Kidney capillary endothelial cell (primary cell): ENCODE measurements at regions not wholly inside any gene's neighbourhood (a gene's known extent, or its start where the extent isn't known, plus 50 kb on each side); places are given as distances from the start of the nearest gene placed in this dataset.
"Not testable (repeated sequence)": the region's sequence is repeated elsewhere in the genome, so short reads cannot be mapped to it uniquely, and the experiment has no call there.

Source experiments
- DNase-seq: peaks from one replicate; pipeline ENCODE4 v3.0.0-alpha.2; 2018; ENCODE audit warnings: low spot score

DNA sequence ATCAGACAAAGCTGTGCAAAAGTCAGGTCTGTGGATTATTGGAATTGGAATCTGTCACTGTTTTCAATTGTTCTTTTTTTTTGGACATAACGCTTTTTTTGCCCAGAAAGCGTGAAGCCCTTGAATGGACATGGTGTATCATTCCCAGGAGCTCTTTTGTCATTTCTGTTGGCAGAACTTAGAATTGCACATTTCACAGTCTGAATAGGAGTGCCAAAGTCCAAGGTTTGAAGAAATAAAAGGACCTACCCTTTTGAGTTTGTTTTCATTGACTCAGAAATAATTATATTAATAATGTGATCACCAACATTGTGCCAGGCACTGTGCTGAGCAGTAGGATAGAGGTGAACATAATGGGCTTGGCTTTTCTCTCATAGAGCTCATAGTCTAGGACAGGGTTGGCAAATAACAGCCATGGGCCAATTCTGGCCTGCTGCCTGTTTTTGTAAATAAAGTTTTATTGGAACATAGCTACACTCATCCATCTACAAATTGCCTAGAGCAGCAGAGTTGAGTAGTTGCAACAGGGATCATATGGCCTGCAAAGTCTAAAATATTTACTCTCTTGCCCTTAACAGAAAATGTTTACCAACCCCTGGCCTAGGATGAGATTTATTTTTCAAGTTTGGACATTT, 62.6 kb upstream of the ATXN1 start:
- DNase-seq: no peak

DNA sequence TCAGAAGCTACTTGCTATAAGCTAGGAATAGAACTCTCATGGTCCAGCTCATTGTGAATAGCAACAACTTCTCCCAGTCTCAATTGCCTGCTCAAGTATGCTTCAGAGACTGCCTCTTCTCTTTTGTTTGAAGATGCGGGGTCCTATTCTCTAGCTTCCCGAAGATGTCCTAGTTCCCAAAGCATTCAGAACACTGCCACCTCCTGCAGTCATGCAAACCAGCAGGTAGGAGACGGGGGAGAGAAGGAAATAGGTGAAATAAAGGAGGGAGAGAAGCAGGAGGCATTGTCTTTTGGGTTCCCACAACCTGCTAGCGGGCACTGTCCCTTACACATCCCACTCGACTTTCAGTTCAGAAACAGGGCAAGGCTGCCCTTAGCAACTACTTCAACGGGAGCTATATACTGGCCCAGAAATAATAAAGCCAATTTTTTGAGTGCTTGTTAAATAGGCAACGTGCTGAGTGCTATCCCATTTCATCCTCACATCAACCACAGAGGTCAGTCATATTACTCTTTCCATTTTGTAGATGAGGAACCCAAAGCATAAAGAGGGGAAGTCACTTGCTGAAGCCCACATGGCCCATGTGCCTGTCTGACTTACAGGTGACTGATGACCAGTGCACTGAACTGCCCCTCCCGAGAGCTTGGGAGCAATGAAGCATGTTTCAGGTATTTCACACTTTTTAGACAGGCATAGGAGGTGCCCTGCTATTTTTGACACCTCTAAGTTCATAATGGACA, 61.9 kb upstream of the ATXN1 start:
- no peak for DNase-seq

DNA sequence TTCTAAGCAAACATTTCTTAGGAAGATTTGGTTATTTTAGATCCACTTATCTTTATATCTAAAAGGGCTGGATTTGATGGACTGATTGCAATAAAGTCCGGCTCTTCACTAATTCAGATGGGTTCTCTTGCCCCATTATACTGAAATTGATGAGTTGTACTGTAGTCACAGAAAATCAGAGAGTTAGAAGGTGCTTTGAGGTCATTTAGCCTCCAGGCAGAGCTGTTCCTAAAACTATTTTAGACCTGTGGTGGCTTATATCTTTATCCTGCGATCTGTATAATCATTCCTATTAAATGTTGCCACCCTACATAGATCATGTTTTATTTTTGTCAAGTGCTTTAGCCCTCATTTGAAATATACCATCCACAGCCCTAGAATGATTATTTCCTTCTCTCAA, 61.3 kb upstream of the ATXN1 start:
- no peak for DNase-seq

DNA sequence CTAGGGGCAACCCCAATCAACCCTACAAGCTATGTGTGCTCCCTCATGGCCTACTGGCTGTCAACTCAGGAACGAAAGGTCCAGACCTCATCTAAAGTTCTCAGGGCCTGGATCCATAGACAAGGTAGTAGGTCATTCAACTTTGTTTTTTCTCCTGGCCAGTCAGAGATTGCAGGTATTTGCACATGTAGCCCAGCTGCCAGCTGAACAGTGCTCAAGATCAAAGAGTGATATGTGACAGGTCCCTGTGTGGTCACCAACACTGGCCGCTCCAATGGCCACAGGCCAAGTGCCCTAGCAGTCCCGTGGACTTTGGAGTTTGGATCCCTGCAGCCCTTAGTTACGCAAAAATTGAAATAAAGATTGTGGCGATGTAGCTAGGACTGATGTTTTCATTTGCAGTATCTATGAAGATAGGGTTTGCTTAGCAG, 60.6 kb upstream of the ATXN1 start:
- DNase-seq: no peak

DNA sequence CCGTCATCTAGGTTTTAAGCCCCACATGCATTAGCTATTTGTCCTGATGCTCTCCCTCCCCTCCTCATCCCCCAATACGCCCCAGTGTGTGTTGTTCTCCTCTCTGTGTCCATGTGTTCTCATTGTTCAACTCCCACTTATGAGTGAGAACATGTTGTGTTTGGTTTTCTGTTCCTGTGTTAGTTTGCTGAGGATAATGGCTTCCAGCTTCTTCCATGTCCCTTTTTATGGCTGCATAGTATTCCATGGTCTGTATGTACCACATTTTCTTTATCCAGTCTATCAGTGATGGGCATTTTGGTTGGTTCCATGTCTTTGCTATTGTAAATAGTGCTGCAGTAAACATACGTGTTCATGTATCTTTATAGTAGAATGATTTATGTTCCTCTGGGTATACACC, 59.0 kb upstream of the ATXN1 start:
- DNase-seq: not testable (repeated sequence)

DNA sequence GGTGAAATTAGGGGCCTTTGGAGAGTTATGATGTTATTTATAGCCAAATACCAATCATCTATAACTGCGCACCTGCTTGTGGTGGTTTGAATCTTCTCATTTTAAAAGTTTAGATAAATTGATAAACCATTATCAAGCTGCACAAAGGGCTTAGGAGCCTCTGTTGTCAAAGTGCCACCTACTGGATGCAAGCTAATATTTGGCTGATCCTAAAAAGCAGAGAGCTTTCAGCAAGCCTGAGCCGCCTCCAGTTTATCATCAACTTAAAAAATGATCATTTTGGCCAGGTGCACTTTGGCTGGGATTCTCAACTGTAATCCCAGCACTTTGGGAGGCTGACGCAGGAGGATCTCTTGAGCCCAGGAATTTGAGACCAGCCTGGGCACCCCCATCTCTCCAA, 58.5 kb upstream of the ATXN1 start:
- DNase-seq: no peak

DNA sequence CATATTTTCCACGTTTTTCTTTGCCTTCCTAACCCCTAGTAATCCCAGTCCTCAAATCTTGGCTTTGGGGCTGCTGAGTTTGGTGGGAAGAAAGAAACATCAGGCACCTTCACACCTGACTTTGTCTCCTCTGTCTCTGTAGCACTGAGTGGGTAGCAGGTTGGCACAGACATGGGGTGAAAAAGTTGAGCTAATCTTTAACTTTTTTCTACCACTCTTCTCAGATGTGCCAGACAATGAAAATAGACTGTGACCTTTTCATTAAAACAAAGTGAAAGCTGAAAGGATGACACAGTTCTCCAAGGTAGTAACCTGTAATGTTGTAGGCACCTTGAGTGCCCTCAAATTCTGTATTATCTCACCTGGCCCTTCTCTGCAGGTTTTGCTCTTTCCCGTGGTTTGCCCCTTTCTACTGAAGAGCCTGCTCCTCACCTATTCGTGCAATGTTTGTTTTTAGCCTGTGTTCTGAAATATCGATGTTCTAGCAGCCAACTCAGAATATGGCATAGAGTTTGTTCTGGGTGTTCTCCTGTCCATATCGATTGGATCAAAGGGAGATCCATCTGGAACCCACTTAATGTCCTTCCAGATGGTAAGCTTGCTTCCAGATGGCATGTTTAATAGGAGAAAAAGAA, 57.8 kb upstream of the ATXN1 start:
- DNase-seq: no peak

DNA sequence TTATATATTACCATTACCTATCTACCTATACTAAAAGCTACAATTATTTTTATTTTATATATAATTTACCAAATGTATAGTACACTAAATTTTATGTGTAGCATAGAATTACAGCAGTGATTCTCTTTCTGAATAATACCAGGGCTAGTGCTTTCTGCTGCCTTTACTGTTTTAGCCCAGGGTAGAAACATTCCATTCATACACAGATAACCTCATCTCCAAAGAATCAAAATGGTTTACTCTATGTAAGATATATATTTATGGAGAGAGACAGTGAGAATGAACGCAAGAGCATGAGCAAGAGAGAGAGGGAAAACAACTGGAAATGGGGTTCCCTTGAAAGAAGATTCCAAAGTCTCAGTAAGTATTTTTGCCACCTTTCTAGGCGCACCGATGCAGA, 56.3 kb upstream of the ATXN1 start:
- DNase-seq: no peak

DNA sequence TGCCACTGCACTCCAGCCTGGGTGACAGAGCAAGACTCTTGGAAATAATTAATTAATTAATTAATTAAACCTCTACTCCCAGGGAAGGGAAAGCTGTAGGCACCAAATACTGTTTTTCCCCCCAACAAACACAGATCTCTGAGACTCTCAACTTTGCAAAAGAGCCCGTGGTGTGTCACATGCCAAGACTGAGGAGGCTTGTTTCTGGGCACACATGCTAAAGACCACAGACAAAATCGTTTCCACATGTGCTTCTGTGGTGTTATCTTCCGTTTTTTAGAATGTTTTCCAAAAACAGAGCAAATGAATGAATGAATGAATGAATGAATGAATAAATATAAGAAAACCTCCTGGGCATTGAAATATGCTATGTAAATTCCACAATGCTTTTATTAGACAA, 55.6 kb upstream of the ATXN1 start:
- DNase-seq: no peak

DNA sequence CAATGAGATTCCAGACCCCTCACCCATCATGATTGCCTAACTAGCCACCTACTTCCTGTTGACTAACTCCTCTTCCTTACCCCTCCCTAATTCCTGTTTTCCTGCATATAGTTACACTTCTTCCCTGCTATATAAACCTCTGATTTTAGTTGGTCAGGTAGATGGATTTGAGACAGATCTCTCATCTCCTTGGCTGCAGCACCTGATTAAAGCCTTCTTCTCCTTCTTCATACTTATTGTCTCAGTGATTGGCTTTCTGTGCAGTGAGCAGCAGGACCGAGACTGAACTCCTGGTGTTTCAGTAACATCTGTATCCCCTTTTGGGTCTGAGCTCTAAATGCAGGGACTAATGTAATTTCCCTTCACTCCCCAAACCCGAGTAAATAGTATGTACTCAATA, 51.7 kb upstream of the ATXN1 start:
- no peak for DNase-seq

DNA sequence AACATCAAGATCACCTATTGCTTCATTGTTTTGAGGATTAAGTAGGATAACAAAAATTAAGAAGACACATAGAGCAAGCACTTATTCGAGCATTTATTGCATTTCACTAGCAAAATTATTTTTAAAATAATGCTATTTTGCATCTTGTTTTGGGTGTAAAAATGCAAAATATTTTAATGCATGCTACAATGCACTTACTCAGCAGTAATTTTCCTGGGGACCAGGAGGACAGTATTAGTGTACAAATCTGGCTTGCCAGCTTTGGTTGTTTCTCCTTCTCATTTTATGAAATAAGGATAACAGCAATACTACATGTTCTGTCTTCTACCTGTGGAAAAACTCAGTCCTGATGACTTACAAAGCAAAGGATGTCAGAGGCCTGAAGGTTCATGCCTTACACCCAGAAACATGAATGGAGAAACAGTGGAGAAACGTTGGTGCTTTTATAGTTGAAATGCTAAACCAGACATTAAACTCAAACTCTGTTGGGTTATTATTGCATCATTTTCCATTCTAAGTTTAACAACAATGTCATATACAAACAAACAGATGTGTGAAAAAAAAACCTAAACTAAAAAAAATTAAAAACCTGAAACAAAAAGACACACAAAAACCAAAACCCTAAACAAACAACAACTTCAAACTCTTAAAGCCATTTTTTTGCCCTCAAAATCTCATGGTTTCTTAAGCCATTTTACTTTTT, 50.2 kb upstream of the ATXN1 start:
- no peak for DNase-seq
